ENCODE measurements at regions not wholly inside any gene's neighbourhood (a gene's known extent, or its start where the extent isn't known, plus 50 kb on each side); places are given as distances from the start of the nearest gene placed in this dataset.

GRCh38 chr2:8139668-8140200 lies 542.1 kb upstream of the ID2 start:
- Histone ChIP-seq H2BK12ac (ENCODE audit: insufficient read length, low read depth, low read length) (no peak overlapping the region), H3K23ac (ENCODE audit: insufficient read length, low read depth, low read length) (no peak overlapping the region), H3K4me2 (ENCODE audit: insufficient read depth, insufficient read length, low read length) (no peak overlapping the region), H3K14ac (ENCODE audit: insufficient read depth, low read length) (no peak overlapping the region), H3K23me2 (ENCODE audit: insufficient read length, low read depth, low read length, poor library complexity, severe bottlenecking) (no peaks in the 10 kb centered on the region), H2AK5ac (ENCODE audit: insufficient read length, low read length) (no peak overlapping the region), H2BK120ac (ENCODE audit: low read depth, low read length, poor library complexity, severe bottlenecking) (no peak overlapping the region), H3K27me3 (ENCODE audit: insufficient read depth, low read length) (no peaks in the 10 kb centered on the region), H2AFZ (ENCODE audit: low read length) (no peak overlapping the region), H4K91ac (ENCODE audit: insufficient read length, low read depth, low read length) (no peak overlapping the region), H4K20me1 (ENCODE audit: control insufficient read depth, insufficient read depth, insufficient read length) (no peaks in the 10 kb centered on the region), H3T11ph (ENCODE audit: low read length) (no peak overlapping the region), H2BK20ac (ENCODE audit: low read depth, low read length, poor library complexity, severe bottlenecking) (no peak overlapping the region), H3K9me3 (ENCODE audit: control insufficient read depth, low read depth, low read length) (no peaks in the 10 kb centered on the region), H3K79me2 (ENCODE audit: insufficient read depth, low read length) (no peaks in the 10 kb centered on the region), H3K18ac (ENCODE audit: insufficient read length, low read depth, low read length) (no peak overlapping the region), H4K5ac (ENCODE audit: insufficient read length, low read depth, low read length) (no peak overlapping the region), H3K56ac (ENCODE audit: insufficient read length, low read depth, low read length) (no peak overlapping the region), H3K27ac (ENCODE audit: insufficient read length, low read depth, low read length) (no peak overlapping the region), H3K79me1 (ENCODE audit: insufficient read depth, low read depth, low read length, poor library complexity, severe bottlenecking) (no peaks in the 10 kb centered on the region), H3K9ac (ENCODE audit: extremely low read depth, insufficient read length, low read length) (no peak overlapping the region), H3K4me1 (ENCODE audit: insufficient read depth, low read length) (no peaks in the 10 kb centered on the region), H4K8ac (replicated peaks; ENCODE audit: insufficient read length, low read depth, low read length) (no peak overlapping the region), H2BK5ac (ENCODE audit: insufficient read length, low read length) (no peak overlapping the region), H2BK15ac (ENCODE audit: low read depth, low read length) (no peak overlapping the region), H3K4ac (ENCODE audit: low read depth, low read length) (no peak overlapping the region)
- Mint-ChIP-seq H3K4me1 (no peaks in the 10 kb centered on the region), H3K4me3 (no peak overlapping the region), H3K9me3 (no peaks in the 10 kb centered on the region; a peak in 1 of 5 replicates), H3K27me3 (ENCODE audit: low read depth) (no peaks in the 10 kb centered on the region), H3K27ac (no peak overlapping the region), H3K36me3 (ENCODE audit: insufficient read depth in 1 of 3, low read depth in 3 of 3) (no peaks in the 10 kb centered on the region)
- WGBS (ENCODE audit: extremely low coverage, insufficient read length, low lambda C conversion rate) = no CpG with 5 or more reads among the region's 2 CpGs
- no peak for DNase-seq
- no peak for TF ChIP-seq CTCF (conservative IDR thresholded peaks at IDR 0.05)

All from H9 (cell line).